H9 (cell line): ENCODE measurements at regions not wholly inside any gene's neighbourhood (a gene's known extent, or its start where the extent isn't known, plus 50 kb on each side); places are given as distances from the start of the nearest gene placed in this dataset.

Experiments used
- DNase-seq: peaks from one replicate; pipeline ENCODE4 v3.0.0-alpha.2; 2017
- H2AFZ ChIP-seq: one replicate; pipeline ENCODE4 v1.6.1; 2013; ENCODE audit warnings: mild to moderate bottlenecking, low read length, control low read depth, moderate library complexity
- H2AK5ac ChIP-seq: 2 replicates; pipeline ENCODE4 v1.6.1; 2013; ENCODE audit warnings: low read length, control low read depth, mixed read lengths; ENCODE audit not compliant: insufficient read length
- H2BK120ac ChIP-seq: one replicate; pipeline ENCODE4 v1.6.1; 2013; ENCODE audit warnings: low read depth, mild to moderate bottlenecking, low read length, control low read depth, inconsistent platforms; ENCODE audit not compliant: poor library complexity, severe bottlenecking
- H2BK12ac ChIP-seq: 2 replicates; pipeline ENCODE4 v1.6.1; 2013; ENCODE audit warnings: low read length, control low read depth, mixed read lengths, low read depth; ENCODE audit not compliant: insufficient read length
- H2BK15ac ChIP-seq: 2 replicates; pipeline ENCODE4 v1.6.1; 2013; ENCODE audit warnings: low read depth, low read length, control low read depth
- H2BK20ac ChIP-seq: one replicate; pipeline ENCODE4 v1.6.1; 2013; ENCODE audit warnings: low read depth, mild to moderate bottlenecking, low read length, control low read depth, inconsistent platforms; ENCODE audit not compliant: poor library complexity, severe bottlenecking
- H2BK5ac ChIP-seq: 2 replicates; pipeline ENCODE4 v1.6.1; 2013; ENCODE audit warnings: low read length, control low read depth, mixed read lengths; ENCODE audit not compliant: insufficient read length
- H3K14ac ChIP-seq: 2 replicates; pipeline ENCODE4 v1.6.1; 2013; ENCODE audit warnings: low read length, control low read depth; ENCODE audit not compliant: insufficient read depth
- H3K18ac ChIP-seq: 2 replicates; pipeline ENCODE4 v1.6.1; 2013; ENCODE audit warnings: low read depth, mild to moderate bottlenecking, mixed read lengths, low read length, control low read depth; ENCODE audit not compliant: insufficient read length
- H3K23ac ChIP-seq: 2 replicates; pipeline ENCODE4 v1.6.1; 2013; ENCODE audit warnings: low read length, control low read depth, mixed read lengths, low read depth; ENCODE audit not compliant: insufficient read length
- H3K23me2 ChIP-seq: 2 replicates; pipeline ENCODE4 v1.6.1; 2013; ENCODE audit warnings: low read depth, mild to moderate bottlenecking, mixed read lengths, low read length, control low read depth; ENCODE audit not compliant: insufficient read length, poor library complexity, severe bottlenecking
- H3K27ac ChIP-seq: 2 replicates; pipeline ENCODE4 v1.5.1; 2013; ENCODE audit warnings: low read length, control low read depth, mixed read lengths, low read depth; ENCODE audit not compliant: insufficient read length
- H3K27me3 ChIP-seq: 2 replicates; pipeline ENCODE4 v1.6.1; 2013; ENCODE audit warnings: low read length, control low read depth, inconsistent platforms; ENCODE audit not compliant: insufficient read depth
- H3K4ac ChIP-seq: 2 replicates; pipeline ENCODE4 v1.6.1; 2013; ENCODE audit warnings: low read depth, mild to moderate bottlenecking, control low read depth, inconsistent platforms, low read length, moderate library complexity
- H3K4me1 ChIP-seq: 2 replicates; pipeline ENCODE4 v1.6.1; 2013; ENCODE audit warnings: low read length, control low read depth, inconsistent platforms; ENCODE audit not compliant: insufficient read depth
- H3K4me2 ChIP-seq: 2 replicates; pipeline ENCODE4 v1.6.1; 2013; ENCODE audit warnings: low read length, control low read depth, mixed read lengths; ENCODE audit not compliant: insufficient read length, insufficient read depth
- H3K56ac ChIP-seq: 2 replicates; pipeline ENCODE4 v1.6.1; 2013; ENCODE audit warnings: low read depth, mild to moderate bottlenecking, mixed read lengths, low read length, control low read depth; ENCODE audit not compliant: insufficient read length
- H3K79me1 ChIP-seq: 2 replicates; pipeline ENCODE4 v1.6.1; 2013; ENCODE audit warnings: low read depth, mild to moderate bottlenecking, moderate library complexity, low read length, control low read depth, inconsistent platforms; ENCODE audit not compliant: insufficient read depth, poor library complexity, severe bottlenecking
- H3K79me2 ChIP-seq: 2 replicates; pipeline ENCODE4 v1.6.1; 2013; ENCODE audit warnings: low read length, control low read depth, inconsistent platforms; ENCODE audit not compliant: insufficient read depth
- H3K9ac ChIP-seq: 2 replicates; pipeline ENCODE4 v1.6.1; 2013; ENCODE audit warnings: low read length, control low read depth, mixed read lengths; ENCODE audit not compliant: insufficient read length; ENCODE audit errors: extremely low read depth
- H3K9me3 ChIP-seq: one replicate; pipeline ENCODE4 v1.6.1; 2013; ENCODE audit warnings: low read depth, low read length, inconsistent platforms; ENCODE audit not compliant: control insufficient read depth
- H3T11ph ChIP-seq: one replicate; pipeline ENCODE4 v1.6.1; 2013; ENCODE audit warnings: mild to moderate bottlenecking, low read length, control low read depth, inconsistent platforms
- H4K20me1 ChIP-seq: one replicate; pipeline ENCODE4 v1.6.1; 2013; ENCODE audit not compliant: control insufficient read depth, insufficient read length, insufficient read depth
- H4K5ac ChIP-seq: 2 replicates; pipeline ENCODE4 v1.6.1; 2013; ENCODE audit warnings: low read depth, mild to moderate bottlenecking, mixed read lengths, low read length, control low read depth; ENCODE audit not compliant: insufficient read length
- H4K8ac ChIP-seq: replicated peaks from 2 replicates; pipeline ENCODE4 v1.6.1; 2013; ENCODE audit warnings: low read length, control low read depth, mixed read lengths, low read depth; ENCODE audit not compliant: insufficient read length
- H4K91ac ChIP-seq: 2 replicates; pipeline ENCODE4 v1.6.1; 2013; ENCODE audit warnings: low read depth, mild to moderate bottlenecking, moderate library complexity, mixed read lengths, low read length, control low read depth; ENCODE audit not compliant: insufficient read length
- H3K27ac Mint-ChIP-seq, 3 experiments: 2 replicates in 2 of 3; 3 replicates in 1 of 3; pipeline ENCODE4 v1.8.0; 2020 to 2021; ENCODE audit warnings: mixed read lengths in 3 of 3, mild to moderate bottlenecking in 1 of 3, moderate library complexity in 1 of 3
- H3K27me3 Mint-ChIP-seq: 2 replicates; pipeline ENCODE4 v1.8.0; 2021; ENCODE audit warnings: low read depth, mild to moderate bottlenecking, moderate library complexity, mixed read lengths
- H3K36me3 Mint-ChIP-seq, 3 experiments: 2 replicates in 2 of 3; 3 replicates in 1 of 3; pipeline ENCODE4 v1.8.0; 2020 to 2021; ENCODE audit warnings: low read depth in 3 of 3, mixed read lengths in 3 of 3; ENCODE audit not compliant: insufficient read depth in 1 of 3
- H3K4me1 Mint-ChIP-seq, 2 experiments: 2 replicates each; pipeline ENCODE4 v1.8.0; 2020; ENCODE audit warnings: mixed read lengths in 2 of 2
- H3K4me3 Mint-ChIP-seq, 2 experiments: 2 replicates in 1 of 2; 3 replicates in 1 of 2; pipeline ENCODE4 v1.8.0; 2020 to 2021; ENCODE audit warnings: mild to moderate bottlenecking in 2 of 2, mixed read lengths in 2 of 2, moderate library complexity in 1 of 2
- H3K9me3 Mint-ChIP-seq, 2 experiments: 2 replicates in 1 of 2; 3 replicates in 1 of 2; pipeline ENCODE4 v1.8.0; 2020; ENCODE audit warnings: mild to moderate bottlenecking in 2 of 2, mixed read lengths in 2 of 2, moderate library complexity in 1 of 2
- WGBS: extraction: QIAGEN DNeasy Blood & Tissue Kit; methylation state at CpG from one replicate; pipeline ENCODE4 v1.1.7; 2013; ENCODE audit warnings: missing lambda C conversion rate, low lambda C conversion rate, mixed read lengths; ENCODE audit not compliant: insufficient read length; ENCODE audit errors: extremely low coverage; 5-methylcytosine and 5-hydroxymethylcytosine counted together
- TF ChIP-seq, protein P1 (sequence below): fragments of 200-600 bp; sonication (generic); conservative IDR thresholded peaks from 3 replicates; pipeline ENCODE4 v1.8.0; 2021; ENCODE audit warnings: antibody characterized with exemption, mild to moderate bottlenecking

- no peak overlapping the region for H3K4me2 ChIP-seq
- H2BK120ac ChIP-seq = no peak overlapping the region
- no peaks in the 10 kb centered on the region for H3K9me3 ChIP-seq
- no peak for DNase-seq
- H2AK5ac ChIP-seq = no peak overlapping the region
- H4K91ac ChIP-seq = no peak overlapping the region
- H3T11ph ChIP-seq = no peak overlapping the region
- H2BK15ac ChIP-seq = no peak overlapping the region
- no CpG with 5 or more reads among the region's 1 CpG for WGBS
- no peak overlapping the region for H2AFZ ChIP-seq
- H3K4me1 ChIP-seq = no peaks in the 10 kb centered on the region
- H3K56ac ChIP-seq = no peak overlapping the region
- no peak overlapping the region for H3K9ac ChIP-seq
- no peak overlapping the region for H2BK12ac ChIP-seq
- H4K8ac ChIP-seq = no peak overlapping the region
- H3K4ac ChIP-seq = no peak overlapping the region
- no peaks in the 10 kb centered on the region for H3K27me3 Mint-ChIP-seq
- H3K27ac Mint-ChIP-seq = no peak overlapping the region
- H2BK20ac ChIP-seq = no peak overlapping the region
- H3K27me3 ChIP-seq = no peaks in the 10 kb centered on the region
- H3K4me1 Mint-ChIP-seq = no peaks in the 10 kb centered on the region
- no peaks in the 10 kb centered on the region for H4K20me1 ChIP-seq
- TF ChIP-seq, protein P1, sequence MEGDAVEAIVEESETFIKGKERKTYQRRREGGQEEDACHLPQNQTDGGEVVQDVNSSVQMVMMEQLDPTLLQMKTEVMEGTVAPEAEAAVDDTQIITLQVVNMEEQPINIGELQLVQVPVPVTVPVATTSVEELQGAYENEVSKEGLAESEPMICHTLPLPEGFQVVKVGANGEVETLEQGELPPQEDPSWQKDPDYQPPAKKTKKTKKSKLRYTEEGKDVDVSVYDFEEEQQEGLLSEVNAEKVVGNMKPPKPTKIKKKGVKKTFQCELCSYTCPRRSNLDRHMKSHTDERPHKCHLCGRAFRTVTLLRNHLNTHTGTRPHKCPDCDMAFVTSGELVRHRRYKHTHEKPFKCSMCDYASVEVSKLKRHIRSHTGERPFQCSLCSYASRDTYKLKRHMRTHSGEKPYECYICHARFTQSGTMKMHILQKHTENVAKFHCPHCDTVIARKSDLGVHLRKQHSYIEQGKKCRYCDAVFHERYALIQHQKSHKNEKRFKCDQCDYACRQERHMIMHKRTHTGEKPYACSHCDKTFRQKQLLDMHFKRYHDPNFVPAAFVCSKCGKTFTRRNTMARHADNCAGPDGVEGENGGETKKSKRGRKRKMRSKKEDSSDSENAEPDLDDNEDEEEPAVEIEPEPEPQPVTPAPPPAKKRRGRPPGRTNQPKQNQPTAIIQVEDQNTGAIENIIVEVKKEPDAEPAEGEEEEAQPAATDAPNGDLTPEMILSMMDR = no peak
- no peak overlapping the region for H3K27ac ChIP-seq
- H3K14ac ChIP-seq = no peak overlapping the region
- H3K18ac ChIP-seq = no peak overlapping the region
- no peaks in the 10 kb centered on the region for H3K79me2 ChIP-seq
- H2BK5ac ChIP-seq = no peak overlapping the region
- no peaks in the 10 kb centered on the region for H3K23me2 ChIP-seq
- no peak overlapping the region for H3K4me3 Mint-ChIP-seq
- no peaks in the 10 kb centered on the region for H3K9me3 Mint-ChIP-seq
- H3K79me1 ChIP-seq = no peaks in the 10 kb centered on the region
- H3K23ac ChIP-seq = no peak overlapping the region
- H4K5ac ChIP-seq = no peak overlapping the region
- H3K36me3 Mint-ChIP-seq = no peaks in the 10 kb centered on the region
These were observed 71.2 kb downstream of the OR2K2 start for GRCh38 chr9:111258875-111259271.
